HUES6 (cell line): ENCODE measurements at regions not wholly inside any gene's neighbourhood (a gene's known extent, or its start where the extent isn't known, plus 50 kb on each side); places are given as distances from the start of the nearest gene placed in this dataset.

Experiments
- H3K27ac ChIP-seq: 2 replicates; pipeline ENCODE4 v1.7.0; 2013; ENCODE audit warnings: low read depth, mild to moderate bottlenecking, low read length, inconsistent platforms
- H3K27me3 ChIP-seq: 2 replicates; pipeline ENCODE4 v1.6.1; 2013; ENCODE audit warnings: low read length; ENCODE audit not compliant: control insufficient read depth, insufficient read depth
- H3K36me3 ChIP-seq: 2 replicates; pipeline ENCODE4 v1.6.1; 2013; ENCODE audit warnings: low read length; ENCODE audit not compliant: control insufficient read depth, insufficient read depth
- H3K4me1 ChIP-seq: 2 replicates; pipeline ENCODE4 v1.6.1; 2013; ENCODE audit warnings: low read length; ENCODE audit not compliant: control insufficient read depth, insufficient read depth
- H3K4me3 ChIP-seq: 2 replicates; pipeline ENCODE4 v1.5.1; 2013; ENCODE audit warnings: low read depth, low read length
- H3K9ac ChIP-seq: one replicate; pipeline ENCODE4 v1.6.1; 2013; ENCODE audit warnings: mild to moderate bottlenecking, low read length
- H3K9me3 ChIP-seq: 2 replicates; pipeline ENCODE4 v1.6.1; 2013; ENCODE audit warnings: low read depth, low read length; ENCODE audit not compliant: control insufficient read depth, insufficient read depth

DNA sequence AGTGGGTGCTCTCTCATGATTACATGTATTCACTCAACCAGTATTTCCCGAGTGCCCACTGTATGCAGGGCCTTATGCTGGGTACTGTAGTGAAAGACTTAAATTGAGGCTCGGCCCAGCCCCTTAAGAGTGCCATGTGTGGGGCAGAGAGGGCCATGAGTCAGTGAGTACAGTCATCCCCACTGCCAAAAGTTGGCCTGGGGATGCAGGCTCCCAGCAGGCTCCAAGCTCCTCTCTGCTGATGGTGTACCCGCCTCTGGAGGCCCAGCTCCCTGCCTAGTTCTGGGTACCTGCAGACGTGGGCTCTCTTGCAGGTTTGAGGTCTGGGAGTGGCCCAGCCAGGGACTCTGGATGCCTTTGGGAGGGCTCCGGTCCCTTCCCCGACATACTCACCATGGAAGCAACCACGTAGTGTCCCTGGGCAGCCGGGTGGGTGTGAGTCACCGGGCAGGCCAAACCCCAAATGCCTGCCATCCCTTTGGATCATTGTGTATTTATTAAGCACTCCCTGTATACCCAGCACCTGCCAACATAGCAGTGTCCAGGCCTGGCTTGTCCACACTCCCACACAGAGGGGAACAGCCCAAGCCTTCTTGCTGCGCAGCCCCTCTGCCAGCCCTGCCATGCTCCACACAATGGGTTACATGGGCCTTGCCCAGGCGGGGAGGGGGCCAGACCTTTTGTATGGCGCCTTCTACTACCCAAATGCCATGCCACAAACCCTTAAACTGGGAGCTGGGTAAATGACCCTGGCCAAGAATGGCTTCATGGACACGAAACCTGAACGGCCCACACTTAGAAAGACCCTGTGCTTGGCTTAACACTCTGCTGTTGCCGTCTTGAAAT lies 153.6 kb downstream of the VEGFA start:
- Histone ChIP-seq H3K4me1 (peaks cover 20% of the 10 kb centered on the region), H3K4me3 (no peak overlapping the region), H3K9me3 (no peaks in the 10 kb centered on the region), H3K27me3 (no peaks in the 10 kb centered on the region), H3K9ac (no peak overlapping the region), H3K27ac (no peak overlapping the region), H3K36me3 (no peaks in the 10 kb centered on the region)

DNA sequence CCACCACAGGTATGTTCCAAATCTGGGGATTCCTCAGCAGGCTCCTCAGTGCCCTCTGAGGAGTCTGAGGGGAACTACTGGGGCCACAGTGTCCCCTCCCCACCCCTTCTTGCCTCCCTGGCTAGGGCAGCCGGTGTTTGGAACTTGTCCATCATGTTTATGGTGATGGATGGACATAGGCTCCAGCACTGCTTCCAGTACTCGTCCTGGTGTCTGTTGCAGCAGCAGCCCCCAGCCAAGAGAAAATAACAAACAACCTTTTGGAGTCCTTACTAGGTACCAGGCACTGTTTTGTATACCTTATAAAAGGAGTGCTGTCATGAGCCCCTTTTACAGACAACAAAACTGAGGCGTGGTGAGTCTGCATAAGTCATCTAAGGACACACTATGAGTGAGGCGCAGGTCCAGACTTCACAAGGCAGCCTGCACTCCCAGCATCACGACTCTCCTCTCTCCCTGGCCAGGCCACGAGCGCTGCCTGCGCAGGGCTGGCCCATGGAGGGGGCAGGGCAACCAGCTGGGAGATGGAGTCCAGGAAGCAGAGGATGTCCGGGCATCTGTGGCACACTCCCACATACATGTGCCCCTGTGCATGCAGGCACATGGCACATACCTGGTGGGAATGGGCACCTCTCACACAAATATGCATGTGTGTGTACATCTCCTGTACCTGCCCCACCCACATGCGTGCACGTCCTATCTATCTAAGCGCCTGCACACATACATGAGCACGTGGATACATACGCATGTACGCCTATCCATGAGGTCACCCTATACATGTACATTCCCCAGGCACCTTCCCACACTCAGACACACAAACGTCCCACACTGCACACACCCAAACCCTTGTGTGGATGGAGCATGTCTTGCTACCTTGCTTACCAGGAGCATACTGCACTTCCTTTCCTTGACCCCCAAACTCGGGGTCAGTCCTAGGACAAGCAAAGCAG lies 152.7 kb downstream of the VEGFA start:
- Histone ChIP-seq H3K4me3 (no peak overlapping the region), H3K9ac (no peak overlapping the region), H3K27ac (no peak overlapping the region), H3K36me3 (no peaks in the 10 kb centered on the region), H3K9me3 (no peaks in the 10 kb centered on the region), H3K27me3 (no peaks in the 10 kb centered on the region), H3K4me1 (peaks cover 18% of the 10 kb centered on the region)

DNA sequence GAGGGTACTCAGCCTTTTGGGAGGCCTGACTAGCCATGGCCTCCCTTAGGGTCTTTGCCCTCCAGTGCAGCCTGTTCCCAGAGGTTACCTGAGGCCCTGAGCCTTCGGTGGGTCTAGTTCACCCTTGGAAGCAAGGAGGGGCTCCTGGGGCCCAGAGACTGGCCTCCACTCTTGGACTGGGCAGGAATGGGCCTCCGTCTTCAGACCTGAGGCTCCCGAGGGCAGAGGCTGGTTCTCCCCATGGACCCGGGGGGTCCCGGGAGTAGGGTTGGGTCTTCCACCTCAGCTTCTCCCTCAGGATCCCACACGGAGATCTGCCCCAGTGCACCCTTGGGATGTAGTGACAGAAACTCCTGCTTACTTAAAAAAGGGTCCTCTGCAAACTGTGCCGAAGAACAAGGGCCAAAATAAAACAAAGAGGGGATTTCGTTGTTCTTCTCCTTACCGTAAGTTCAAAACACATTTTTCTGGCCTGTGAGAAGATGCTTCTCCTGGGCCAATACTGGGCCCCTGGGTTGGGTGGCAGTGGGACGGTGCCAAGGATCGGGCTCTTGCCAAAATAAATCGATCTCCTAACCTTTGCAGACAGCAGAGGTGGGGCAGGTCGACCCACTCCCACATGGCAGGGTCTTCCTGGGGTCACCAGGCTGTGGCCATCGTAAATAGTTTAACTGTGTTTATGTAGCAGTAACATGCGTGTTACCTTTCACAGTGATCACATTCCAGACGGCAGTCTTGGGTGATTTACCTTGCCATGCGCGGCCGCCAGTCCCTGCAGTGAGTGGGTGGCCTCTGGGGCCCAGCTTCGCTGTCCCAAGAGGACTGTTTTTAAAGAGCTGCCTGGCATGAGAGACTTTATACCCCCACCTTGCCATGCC lies 151.8 kb downstream of the VEGFA start:
- H3K27me3 ChIP-seq, result no peaks in the 10 kb centered on the region
- no peak overlapping the region for H3K27ac ChIP-seq
- H3K4me1 ChIP-seq, result peaks cover 8% of the 10 kb centered on the region
- H3K9me3 ChIP-seq, result no peaks in the 10 kb centered on the region
- H3K36me3 ChIP-seq, result no peaks in the 10 kb centered on the region
- H3K4me3 ChIP-seq, result no peak overlapping the region
- no peak overlapping the region for H3K9ac ChIP-seq

DNA sequence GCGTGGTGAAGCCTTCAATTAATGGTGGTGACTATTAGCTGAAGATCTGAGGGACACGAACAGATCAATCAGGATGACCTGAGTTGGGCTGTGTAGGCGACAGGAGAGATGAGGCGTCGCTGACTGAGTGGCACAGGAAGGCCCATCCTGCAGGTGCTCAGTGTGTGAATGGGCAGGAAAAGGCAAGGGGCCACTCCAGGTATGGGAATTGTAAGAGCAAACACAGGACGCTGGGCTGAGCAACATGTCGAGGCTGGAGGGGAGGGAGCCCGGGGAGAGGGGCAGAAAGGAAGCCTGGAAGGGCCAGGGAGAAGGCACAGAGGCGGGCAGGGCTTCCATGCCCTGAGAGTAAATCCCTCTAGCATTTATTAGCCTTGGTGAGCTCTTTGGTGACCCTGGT lies 151.0 kb downstream of the VEGFA start:
- Histone ChIP-seq H3K4me3 (no peak overlapping the region), H3K36me3 (no peaks in the 10 kb centered on the region), H3K9me3 (no peaks in the 10 kb centered on the region), H3K27ac (no peak overlapping the region), H3K4me1 (peaks cover 2% of the 10 kb centered on the region; the same call in 1 of the 2 replicates), H3K27me3 (no peaks in the 10 kb centered on the region), H3K9ac (no peak overlapping the region)

DNA sequence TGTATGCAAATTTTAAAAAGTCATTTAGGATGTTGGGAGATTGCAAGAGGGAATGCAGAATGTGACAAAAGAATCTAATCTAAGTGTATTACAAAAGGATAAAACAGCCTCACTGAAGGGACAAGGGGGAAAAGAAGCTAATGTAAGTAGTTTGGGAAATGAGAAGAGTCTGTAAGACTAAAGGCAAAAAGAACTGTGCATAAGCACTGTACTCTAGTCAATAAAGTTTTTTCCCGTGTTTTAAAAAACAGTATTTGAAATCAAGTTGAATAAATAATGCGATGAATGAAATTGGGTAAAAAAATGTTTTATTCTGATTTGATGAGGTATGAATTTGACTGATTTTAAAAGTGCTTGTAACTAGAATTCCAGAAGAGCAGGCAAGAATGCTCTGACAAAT lies 149.8 kb downstream of the VEGFA start:
- Histone ChIP-seq H3K9ac (no peak overlapping the region), H3K9me3 (no peaks in the 10 kb centered on the region), H3K27me3 (no peaks in the 10 kb centered on the region), H3K4me3 (no peak overlapping the region), H3K27ac (no peak overlapping the region), H3K36me3 (no peaks in the 10 kb centered on the region), H3K4me1 (peaks cover 2% of the 10 kb centered on the region; the same call in 1 of the 2 replicates)

DNA sequence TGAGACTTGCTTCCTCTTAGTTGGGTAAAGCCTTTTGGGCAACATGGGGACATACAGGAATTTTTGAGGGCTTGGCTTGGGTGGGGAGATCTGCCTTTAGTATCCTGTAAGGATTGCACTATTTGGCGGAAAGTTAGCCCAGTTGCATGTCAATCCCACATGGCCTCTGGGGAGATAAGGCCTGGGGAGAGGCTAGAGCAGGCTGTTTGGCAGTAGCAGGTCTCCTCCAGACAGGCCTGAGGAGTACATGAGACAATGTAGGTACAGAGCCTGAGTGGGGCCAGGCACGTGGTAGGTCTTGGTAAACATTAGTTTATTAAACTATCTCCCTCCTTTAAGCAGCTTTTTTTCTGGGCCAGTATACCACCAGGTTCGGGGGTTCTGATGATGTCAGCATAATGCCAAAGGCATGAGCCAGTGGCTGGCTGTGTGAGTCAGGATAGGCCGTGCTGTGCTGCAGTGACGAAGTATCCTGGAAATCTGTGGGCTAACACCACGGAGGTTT lies 147.9 kb downstream of the VEGFA start:
- peaks cover 6% of the 10 kb centered on the region; the same call in 1 of the 2 replicates for H3K4me1 ChIP-seq
- H3K9ac ChIP-seq, result no peak overlapping the region
- H3K27ac ChIP-seq, result no peak overlapping the region

DNA sequence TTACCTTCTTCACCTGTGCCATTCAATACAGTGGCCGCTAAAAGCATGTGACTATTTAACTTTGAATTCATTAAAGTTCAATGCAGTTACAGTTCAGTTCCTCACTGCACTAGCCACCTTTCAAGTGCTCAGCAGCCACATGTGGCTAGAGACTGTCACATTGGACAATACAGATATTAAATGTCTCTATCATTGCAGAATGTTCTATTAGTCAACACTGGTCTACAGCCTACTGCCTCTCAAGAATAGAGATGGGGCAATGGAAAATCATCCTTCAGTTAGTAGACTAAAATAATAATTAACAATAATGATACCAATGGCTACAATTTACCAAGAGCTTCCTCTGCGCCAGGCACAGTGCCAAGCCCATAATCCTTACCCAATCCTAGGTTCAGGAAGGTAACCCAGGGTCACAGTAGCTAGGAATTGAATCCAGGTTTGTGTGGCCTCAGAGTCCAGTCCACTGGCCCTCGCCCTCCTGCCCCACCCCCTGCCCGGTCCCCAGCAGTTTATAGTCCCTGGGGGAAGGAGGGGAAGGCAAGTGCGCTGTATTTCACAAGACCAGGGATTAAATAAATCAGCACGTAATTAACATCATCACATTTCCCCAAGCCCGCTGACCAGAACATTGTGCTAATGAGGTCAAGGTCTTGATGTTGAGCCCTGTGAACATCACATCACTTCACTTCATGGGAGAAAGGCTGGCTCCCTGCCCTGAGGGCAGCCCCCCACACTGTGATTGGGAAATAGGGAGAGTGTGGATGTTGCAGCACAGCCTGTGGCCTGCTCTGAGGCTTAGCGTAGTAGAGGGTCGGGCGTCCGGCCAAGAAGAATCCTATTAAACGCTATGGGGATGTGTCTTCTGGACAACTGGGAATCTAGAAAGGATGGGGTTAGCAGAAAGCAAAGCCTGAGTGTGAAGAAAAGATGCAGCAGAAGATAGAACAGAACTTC lies 147.2 kb downstream of the VEGFA start:
- Histone ChIP-seq H3K4me3 (no peak overlapping the region), H3K27ac (no peak overlapping the region), H3K9me3 (no peaks in the 10 kb centered on the region), H3K27me3 (no peaks in the 10 kb centered on the region), H3K9ac (no peak overlapping the region), H3K36me3 (no peaks in the 10 kb centered on the region), H3K4me1 (peaks cover 6% of the 10 kb centered on the region; the same call in 1 of the 2 replicates)

More for the DNA sequence above, 147.9 kb downstream of the VEGFA start:
- no peaks in the 10 kb centered on the region for H3K27me3 ChIP-seq
- H3K36me3 ChIP-seq, result no peaks in the 10 kb centered on the region
- H3K4me3 ChIP-seq, result no peak overlapping the region
- no peaks in the 10 kb centered on the region for H3K9me3 ChIP-seq

DNA sequence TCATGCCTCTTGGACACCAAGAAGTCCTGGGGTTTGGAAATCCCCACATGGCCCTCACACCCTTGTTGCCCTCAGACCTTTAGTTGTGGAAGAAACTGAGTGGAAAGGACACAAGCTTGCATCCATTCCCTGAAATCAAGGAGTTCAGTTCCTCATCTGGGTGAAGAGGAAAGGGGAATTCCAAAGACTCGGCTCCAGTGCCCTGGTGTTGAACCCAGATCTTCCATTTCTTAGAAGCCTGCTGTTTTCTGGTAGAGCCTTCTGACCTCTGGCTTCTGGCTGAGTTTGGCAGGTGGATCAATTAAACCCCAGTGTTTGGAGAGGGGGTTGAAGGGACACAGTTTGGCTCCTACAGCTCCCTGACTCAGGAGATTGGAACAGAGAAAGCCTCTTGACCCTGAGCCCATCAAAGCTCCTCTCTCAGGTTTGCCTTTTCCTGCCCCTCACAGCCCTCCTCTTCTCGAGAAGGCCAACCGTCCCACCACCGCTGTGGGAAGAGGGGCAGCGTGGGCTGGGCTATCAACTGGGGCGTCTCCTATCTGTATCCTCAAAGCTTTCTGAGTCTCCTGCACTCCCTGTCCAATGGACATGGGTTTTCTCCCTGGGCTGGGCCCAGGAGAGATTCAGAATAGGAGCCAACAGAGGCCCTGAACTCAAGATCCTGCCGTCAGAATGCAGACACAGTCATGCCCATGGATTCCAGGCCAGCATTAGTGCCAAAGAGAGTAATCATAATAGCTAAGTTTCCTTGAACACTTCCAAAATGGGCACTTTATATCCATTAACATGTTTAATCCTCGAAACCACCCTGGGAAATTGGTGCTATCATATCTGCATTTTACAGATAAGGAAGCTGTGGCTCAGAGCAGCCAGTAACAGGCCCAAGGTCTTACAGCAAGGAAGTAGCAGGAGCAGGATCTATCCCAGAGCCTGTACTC lies 146.2 kb downstream of the VEGFA start:
- H3K9ac ChIP-seq, result no peak overlapping the region
- H3K4me3 ChIP-seq, result no peak overlapping the region
- no peaks in the 10 kb centered on the region for H3K36me3 ChIP-seq
- H3K4me1 ChIP-seq, result peaks cover 12% of the 10 kb centered on the region
- H3K27me3 ChIP-seq, result no peaks in the 10 kb centered on the region
- H3K9me3 ChIP-seq, result no peaks in the 10 kb centered on the region
- H3K27ac ChIP-seq, result no peak overlapping the region

DNA sequence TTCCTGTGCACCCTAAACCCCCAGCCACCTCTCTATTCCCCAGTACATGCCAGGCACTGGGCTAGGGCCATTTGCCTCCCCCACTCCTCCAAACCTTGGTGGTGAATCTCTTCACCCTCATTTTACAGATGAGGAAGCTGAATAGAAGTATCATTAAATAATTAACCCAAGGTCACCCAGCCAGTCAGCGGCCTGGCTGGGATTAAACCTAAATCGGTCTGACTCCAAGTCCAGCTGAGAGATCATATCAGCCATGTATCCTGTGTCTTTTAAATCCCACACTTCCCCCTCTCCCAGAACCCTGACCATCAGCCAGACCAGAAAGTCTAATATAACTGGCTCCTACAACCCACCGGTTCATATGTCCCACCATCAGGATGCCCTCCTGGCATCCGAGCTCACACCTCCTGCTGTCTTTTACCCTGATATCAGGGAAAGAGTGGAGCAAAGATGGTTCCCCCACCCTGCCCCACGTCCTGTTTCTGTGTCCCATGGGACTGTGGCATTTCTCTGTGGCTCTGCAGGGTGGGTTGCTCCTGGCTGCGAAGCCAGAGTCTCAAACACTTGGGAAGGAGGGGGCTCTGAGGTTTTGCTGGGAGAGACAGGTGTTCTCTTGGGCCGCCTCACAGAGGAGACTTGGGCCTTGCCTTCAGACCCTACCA lies 145.3 kb downstream of the VEGFA start:
- Histone ChIP-seq H3K27me3 (no peaks in the 10 kb centered on the region), H3K27ac (no peak overlapping the region)

More for the DNA sequence above, 145.3 kb downstream of the VEGFA start:
- no peaks in the 10 kb centered on the region for H3K36me3 ChIP-seq
- H3K9ac ChIP-seq, result no peak overlapping the region
- peaks cover 19% of the 10 kb centered on the region for H3K4me1 ChIP-seq
- no peak overlapping the region for H3K4me3 ChIP-seq
- H3K9me3 ChIP-seq, result no peaks in the 10 kb centered on the region
